Embryonic facial prominence (tissue), 1 donor: ENCODE measurements at regions not wholly inside any gene's neighbourhood (a gene's known extent, or its start where the extent isn't known, plus 50 kb on each side); places are given as distances from the start of the nearest gene placed in this dataset.

Source experiments
- DNase-seq: peaks from one replicate; pipeline ENCODE4 v3.0.0-alpha.2; 2016; ENCODE audit errors: extremely low spot score

DNA sequence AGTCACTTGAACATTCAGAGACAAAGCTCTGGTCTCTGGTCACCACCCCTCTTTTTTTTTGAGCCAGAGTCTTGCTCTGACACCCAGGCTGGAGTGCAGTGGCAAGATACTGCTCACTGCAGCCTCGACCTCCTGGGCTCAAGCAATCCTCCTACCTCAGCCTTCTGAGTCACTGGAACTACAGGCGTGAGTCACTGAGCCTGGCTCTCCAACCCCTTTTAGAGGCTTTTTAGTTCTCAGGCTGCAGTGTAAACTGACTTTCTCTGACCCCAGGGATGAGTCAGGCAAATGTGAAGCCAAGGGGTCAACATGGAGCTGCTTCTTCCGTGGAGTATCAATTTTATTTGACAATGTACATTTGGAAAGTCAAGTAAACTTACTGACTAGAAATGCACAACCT, 229.2 kb downstream of the PTTG2 start:
- DNase-seq = no peak

DNA sequence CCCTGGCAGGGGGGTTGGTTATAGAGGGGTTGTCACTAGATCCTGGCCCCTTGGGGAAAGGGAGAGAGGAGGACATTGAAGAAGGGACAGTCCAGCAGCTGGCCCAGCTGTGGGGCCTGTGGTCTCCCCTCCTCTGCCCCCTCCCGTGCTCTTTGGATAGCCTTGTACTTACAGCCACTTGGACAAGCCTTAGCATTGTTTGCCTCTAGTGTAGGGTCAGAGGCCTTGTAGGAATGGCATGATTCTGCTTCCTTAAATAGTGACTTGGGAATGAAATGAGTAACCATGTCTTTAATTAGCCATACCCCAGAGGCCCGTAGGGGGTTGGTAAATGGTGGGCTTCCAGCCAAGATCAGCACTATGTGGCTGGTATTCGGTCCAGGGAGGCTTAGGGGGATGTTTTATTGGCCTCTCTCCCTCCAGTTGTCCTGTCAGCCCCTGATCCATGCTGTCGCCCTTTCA, 230.6 kb downstream of the PTTG2 start:
- no peak for DNase-seq

DNA sequence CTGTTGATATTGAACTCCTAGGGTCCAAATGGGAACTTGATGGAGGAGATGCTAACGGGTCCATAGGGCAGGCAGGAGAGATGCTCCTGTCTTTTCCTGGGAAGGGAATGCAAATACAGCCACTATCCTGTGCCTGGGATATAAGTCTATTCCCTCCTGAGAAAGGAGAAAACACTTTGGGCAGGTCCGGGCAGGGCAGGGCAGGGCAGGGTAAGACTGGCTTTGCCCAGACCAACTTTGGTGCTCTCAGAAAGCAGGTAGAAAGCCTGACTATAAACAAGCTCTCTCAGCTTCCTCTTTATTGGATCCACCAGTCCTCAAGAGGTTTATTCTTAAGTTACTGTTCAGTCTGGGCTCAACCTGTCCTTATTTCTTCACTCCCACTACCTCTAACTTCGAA, 232.3 kb downstream of the PTTG2 start:
- DNase-seq = no peak

DNA sequence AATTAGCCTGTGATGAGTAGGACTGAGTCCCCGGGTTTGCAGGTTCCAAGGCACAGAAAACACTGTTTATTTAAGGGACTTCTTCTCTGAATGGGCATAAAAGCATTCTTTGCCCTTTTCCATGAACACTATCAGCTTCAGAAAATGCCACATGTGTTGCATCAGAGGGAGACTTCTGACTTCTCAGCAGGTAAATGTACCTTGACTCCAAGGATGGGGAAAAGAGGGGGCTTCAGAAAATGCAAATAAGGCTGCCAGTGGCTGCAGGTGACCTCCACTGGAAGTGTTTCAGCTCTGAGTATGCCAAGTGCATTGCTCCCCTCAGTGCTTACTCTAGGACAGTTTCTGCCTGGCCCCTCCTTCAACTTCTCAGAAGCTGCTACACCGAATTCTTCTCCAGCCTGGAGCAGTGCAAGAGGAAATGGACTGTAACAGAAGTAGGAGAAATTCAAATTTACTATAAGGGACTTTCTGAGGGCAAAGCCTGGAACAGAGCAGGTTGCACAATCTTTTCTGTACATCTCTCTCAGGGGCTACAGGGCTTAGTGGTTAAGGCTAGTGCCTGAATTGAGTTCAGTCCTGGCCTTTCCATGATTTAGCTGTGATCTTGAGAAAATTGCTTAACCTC, 233.2 kb downstream of the PTTG2 start:
- DNase-seq = no peak

DNA sequence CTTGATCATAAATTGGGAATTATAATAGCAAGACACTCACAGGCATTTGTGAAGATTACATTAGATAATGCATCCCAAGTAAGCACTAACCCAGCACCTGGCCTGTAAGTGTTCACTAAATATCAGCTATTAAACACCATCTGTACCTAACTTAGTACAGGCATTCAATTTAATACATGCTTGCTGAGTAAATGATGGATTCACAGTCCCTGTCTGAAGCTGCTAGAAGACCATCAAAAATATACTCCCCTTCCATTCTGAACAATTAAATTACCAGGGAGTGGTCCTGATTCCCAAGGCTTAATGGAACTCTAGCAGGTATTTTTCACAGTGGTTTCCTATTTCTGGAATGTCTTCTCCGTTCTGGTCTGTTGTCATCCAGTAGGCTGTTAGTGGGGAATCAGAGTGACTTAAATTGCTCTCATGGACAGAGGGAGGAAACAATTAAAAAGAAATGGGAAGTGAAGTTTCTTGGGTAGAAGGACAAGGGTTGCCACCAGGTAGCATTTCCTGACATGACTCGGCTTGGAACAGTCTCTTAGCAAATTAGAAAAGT, 233.9 kb downstream of the PTTG2 start:
- no peak for DNase-seq

DNA sequence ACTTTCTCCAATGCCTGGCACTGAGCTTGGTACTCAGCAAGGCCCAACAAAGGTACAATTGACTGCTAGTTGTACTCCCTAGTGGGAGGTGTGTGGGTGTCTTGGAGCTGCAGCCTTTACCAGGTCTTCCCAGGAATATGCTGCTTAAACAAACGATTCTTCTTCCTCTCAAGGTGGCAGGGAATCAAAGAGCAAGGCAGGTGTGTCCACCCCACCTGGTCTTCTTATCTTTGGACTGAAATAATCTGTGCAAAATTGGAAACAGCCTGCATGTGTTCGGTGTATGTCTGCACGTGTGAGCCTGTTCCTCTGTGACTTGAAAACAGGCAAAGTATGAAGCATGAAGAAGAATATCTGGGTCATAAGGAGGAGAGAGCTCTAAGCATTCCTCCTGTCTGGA, 235.3 kb downstream of the PTTG2 start:
- DNase-seq = no peak

DNA sequence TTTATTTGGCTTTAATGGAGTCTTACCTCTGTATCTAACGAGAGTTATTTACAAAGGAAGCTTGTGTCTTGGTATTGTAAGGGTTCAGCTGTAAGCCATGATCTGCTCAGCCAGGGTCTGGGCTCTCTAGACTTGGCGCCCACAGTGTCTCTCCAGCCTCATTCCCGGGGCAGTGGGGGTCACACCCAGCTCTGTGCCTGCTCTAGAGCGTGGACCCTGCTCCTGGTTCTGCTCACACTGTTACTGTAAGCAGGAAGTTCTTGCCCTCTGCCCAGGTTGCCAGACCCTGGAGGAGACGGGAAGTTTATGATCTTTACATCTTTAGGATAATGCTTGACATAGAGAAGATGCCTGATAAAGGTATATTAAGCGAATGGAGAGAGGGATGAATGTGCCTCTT, 235.7 kb downstream of the PTTG2 start:
- no peak for DNase-seq

DNA sequence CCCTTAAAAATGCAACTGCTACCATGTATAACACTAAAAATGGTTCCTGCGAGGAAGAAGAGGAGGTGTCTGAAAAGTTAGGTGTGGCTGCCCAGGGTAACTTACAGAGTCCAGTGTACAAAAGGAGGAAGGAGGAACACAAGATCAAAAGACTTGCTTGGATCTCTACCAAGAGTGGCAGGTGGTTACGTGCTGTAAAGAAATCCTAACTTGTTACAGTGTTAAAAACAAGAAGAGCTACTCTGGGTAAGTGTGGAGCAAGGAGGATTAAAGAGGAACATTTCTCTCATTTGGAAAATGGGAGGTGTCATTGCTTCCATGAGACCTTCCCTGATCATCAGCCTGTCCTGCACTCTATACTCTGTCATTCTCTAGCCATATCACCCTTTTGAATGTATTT, 242.0 kb downstream of the PTTG2 start:
- DNase-seq = no peak

DNA sequence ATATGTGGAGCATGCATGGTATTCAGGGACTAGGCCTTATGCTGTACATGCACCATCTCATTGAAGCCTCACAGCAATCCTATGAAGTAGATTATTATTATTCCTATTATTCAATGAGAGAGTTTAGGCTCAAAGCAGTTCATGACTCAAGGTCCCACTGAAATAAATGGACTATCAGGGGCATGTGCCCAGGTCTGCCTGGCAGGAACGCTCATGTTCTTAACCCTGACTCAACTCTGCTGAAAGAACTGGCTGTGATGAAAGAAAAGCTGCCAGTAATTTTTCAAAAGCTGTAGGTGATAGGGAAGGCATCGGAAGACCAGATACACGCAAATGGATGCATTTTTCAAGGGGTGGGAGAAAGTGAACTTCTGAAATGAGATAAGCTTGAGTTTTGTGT, 243.4 kb downstream of the PTTG2 start:
- no peak for DNase-seq

DNA sequence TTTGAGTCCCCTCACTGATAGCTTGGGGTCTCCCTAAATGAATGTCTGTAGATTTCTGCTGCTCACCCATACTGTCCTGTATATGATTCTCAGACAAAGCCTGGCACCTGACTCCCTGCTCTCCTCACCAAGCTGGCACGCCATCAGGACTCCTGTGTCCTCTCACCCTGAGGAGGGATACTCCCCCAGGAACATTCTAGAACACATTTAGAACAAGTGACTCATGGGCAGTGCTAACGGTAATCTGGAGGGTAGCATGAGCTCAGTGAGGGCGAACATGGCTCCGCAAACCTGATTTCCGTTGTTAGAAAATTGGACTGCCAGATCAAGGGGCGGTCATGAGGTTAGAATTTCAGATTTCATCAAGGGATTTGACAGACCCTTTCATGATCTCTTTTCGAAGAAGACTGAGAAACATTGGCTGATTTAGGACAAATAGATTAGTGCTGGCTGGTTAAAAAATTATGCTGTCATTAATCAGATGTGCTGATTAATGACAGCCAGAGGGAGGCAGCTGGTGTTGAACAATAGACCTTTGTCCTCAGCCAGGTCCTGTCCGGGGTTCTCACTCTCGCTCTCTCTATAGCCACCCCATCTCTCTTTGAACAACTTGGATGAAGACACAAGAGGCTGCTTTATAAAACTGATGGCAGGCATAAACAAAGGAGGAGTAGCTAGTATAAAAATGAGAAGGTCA, 244.3 kb downstream of the PTTG2 start:
- no peak for DNase-seq

DNA sequence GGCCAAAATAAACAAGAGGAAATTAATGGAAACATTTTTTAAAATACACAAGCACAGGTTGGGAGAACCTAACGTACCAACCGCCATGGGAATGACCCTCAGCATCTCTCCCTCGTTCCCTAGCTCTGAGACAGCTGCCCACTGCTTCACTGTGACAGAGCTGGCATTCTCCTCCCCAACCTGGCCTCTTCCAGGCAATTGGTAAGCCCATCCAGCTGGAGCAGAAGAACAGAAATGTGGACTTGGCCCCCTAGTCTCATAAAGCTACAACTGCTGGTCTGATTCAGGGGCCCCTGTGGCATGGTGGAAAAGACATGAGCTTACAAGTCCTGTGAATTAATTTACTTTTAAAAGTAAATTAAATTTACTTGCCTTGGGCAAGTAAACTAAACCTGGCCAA, 245.1 kb downstream of the PTTG2 start:
- no peak for DNase-seq

DNA sequence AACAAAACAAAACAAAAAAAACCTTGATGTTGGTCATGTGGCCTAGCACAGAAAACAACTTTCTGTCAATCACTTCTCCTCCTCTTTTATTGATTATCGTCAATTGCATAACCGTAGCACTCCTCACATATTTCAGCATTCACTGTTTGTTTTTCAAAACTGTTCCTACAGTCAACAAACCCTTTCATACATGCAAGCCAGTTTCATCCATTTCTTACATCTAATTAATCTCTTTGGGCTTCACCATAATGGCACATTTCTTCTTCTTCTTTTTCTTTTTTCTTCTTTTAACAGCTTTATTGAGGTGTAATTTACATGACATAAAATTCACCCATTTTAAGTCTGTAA, 246.9 kb downstream of the PTTG2 start:
- DNase-seq = no peak

DNA sequence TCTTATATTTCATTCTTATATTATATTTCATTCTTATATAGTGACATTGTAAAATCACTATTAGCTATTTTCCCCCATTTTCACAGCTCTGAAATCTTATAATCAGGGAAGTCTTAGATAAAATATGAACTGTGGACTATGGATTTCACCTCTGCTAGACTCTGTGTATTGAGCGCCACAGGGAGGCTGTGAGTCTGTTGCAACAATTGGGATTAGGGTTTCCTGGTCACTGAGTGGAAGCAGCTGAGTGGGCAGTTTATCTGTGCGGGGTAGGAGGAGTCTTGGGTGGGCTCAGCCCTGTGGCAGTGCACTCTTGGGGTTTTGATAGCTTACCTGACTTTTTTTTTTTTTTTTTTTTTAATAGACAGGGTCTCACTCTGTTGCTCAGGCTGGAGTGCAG, 249.5 kb downstream of the PTTG2 start:
- no peak for DNase-seq

DNA sequence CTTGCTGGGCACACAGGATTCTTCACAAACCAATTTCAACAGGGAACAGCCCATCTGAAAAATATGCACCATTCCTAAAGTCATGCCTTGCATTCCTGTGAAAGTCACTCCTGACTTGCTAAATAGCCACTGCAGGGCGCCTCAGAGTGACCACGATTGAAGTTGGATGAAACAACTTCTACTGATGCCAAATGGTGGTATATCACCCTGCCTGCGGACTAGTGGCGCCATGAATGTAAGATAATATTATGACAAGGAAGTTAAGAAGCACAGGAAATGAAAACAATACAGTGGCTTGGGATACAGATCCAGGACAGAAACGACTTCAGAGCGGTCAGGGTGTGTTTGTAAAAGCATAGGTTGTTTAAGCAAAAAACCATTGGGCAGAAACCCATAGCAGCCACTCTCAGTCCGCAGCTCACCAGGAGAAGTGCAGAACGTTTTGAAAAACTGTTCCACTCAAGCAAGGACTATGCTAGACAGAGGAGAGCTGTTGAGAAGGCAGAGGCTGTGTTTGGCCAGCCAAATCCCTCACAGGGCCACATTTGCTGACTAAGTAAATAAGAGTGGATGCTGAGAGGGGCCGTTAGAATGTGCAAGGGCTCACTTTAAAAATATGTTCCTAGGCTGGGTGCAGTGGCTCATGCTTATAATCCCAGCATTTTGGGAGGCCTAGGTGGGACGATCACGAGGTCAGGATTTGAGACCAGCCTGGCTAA, 250.4 kb downstream of the PTTG2 start:
- DNase-seq = no peak

DNA sequence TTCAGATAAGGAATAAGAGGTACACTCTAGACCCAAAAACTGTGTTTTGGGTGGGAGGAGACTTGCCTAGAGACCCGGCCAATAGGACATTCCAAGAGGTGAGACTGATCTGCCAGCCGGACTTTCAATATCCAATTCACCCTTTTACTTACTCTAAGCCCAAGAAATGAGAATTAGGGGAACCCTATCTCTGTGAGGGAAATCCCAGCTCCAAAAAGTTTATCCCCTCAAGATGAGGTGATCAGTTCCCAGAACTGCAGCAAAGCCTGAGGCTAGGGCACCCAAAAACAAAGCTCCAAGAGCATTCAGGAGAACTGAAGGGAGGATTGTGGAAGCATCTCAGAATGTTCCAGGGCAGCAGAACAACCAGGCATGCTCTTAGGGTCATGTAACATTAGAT, 251.7 kb downstream of the PTTG2 start:
- no peak for DNase-seq

DNA sequence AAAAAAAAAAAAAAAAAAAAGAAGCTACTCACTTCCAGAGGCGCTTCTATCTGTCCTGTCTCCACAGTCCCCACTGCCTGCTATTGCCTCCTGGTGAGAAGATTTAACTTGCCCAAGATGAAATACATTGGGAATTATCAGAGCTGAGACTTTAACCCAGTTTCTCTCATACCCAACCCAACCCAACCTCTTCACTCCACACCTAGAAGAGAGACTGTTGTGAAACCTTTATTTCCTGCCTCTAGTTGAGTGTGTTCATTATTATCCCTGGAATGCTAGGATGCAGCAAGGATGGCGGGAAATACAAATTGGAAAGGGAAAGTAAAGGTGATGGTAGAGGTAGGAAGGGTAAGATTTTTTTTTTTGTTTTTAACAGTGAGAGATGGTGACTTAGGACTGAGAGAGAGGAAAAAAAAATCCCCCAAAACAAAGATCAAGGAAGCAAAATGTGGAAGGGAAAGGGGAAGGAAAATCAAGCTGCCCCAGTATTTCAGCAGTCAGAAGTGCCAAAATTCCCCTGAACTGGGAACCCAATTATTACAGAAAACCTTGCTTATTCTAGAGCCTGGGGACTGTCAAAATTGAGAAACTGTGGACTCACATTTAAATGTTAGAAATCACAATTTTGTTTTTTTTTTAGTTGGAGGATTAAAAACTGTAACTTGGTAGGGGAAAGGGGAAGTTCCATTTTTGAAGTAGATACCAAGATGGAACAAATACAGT, 253.0 kb downstream of the PTTG2 start:
- DNase-seq = no peak

DNA sequence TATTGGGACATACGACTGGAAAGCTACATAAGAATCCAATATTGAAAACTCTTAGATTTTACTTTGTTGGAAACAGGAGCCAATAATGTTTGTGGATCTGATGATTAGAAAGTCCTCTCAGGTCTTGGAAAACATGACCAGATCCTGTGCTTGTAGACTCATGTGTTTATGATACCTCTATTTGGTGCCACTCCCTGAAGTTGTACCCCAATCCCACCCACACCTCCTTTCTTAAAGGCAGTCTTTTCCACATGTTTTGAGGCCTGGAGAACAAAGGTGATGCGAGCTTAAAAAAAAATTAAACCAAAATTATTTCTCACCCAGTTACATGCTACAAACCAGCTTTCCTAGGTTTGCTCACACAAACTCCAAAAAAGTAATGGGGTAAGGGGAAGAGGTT, 262.7 kb downstream of the PTTG2 start:
- DNase-seq = no peak

DNA sequence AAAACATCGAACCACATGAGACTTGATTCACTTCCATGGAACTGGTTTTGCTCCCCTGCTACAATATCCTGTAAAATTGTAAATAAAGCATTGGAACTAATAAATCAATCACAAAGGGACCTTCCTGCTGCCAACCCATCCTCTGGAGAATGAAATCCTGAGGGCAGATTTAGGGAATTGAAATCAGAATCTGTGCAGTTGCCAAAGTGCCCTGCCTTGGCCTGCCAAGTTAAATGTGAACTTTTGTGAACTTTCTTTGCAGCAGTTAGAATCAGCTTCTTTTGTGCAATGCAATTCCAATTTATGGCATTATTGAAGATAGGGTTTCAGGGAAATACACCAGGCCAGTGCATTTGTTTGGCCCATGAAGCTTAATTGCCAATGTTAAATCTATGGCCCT, 263.1 kb downstream of the PTTG2 start:
- no peak for DNase-seq

DNA sequence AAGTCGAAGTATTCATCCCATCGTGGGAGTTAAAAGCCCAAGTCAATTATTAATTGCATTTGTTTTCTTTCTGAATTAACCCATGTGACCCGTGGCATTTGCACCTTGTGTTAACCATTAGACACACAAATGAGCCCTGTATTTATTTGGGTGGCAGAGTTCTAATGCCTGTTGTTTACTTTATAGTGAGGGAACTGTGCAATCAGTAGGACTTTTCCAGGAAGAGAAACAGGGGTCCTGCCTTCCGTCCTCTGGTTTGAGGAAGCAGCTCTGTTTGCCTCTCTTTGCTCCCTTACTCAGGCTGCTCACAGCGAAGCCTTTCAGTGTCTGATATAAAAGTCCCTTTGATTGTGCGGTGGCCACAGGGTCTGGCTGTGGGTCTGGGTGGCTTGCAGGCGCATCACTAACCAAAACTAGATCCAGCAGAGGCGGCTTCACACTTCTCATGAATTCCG, 263.6 kb downstream of the PTTG2 start:
- no peak for DNase-seq

DNA sequence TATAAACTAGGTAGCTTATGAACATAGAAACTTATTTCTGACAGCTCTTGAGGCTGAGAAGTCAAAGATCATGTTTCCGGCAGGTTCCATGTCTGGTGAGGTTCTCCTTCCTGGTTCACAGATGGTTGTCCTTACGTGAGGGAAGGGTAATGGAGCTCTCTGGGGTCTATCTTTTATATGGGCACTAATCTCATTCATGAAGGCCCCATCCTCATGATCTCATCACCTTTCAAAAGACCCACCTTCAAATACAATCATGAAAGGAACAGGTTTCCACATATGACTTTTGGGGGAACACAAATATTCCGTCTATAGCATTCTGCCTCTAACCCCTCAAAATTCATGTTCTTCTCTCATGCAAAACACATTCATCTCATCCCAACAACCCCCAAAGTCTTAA, 264.7 kb downstream of the PTTG2 start:
- no peak for DNase-seq

DNA sequence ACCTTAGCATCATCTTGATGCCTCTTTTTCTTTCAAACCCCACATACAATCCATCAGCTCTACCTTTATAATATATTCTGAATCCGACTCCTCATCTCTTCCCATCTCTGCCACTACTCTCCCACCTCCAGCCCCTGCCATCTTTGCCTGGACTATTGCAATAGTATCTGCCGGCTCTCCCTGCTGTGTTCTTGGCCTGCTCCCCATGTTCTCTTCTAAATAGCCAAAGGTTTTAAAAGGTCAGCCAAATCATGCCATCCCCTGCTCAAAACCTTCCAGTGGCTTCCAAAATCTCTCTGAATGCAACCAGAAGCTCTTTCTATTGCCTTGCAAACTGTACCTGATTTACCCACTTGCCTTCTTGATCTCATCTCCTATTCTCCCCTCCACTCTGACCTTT, 266.0 kb downstream of the PTTG2 start:
- DNase-seq = no peak

DNA sequence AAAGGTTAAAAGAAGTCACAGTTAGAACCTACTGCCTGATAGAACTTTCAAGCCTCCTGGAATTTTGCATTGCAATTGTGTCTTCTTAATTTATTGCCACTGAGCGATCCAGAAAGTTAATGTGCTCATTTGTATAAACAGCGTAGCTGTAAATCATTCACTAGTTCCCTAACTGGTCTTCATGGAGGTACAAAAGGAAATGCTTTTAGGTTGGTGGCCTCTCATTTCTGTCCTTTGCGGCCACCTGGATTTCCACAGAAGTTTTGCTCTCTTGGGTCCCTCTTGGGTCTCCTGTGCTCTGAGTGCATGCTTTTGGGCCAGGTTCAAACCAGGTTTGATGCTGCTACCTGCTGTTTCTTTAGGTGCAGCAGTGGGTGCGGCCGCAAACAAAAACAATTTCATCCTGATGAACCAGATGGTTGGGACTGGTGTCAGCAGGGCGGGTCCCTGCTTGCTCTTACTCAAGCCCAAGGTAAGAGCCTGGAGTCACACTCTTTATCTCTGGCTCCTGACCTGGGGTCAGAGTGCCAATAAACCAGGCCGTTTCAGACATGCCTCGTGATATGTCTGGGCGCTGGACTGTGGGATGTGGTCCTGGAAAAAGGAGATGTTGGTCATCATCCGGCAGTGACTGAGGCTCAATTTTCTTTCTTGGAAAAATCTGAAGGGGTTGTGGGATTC, 270.1 kb downstream of the PTTG2 start:
- DNase-seq = no peak
